Jurkat, Clone E6-1 (cell line): ENCODE measurements at regions not wholly inside any gene's neighbourhood (a gene's known extent, or its start where the extent isn't known, plus 50 kb on each side); places are given as distances from the start of the nearest gene placed in this dataset.

Source experiments
- DNase-seq: peaks from one replicate; pipeline ENCODE4 v3.0.0-alpha.2; 2011; ENCODE audit warnings: low read depth, low spot score
- H3K4me3 ChIP-seq: 2 replicates; pipeline ENCODE4 v1.5.1; 2011; ENCODE audit warnings: mild to moderate bottlenecking, low read length, control low read depth, moderate library complexity

GRCh38 chr15:95454403-95455262 is 875.9 kb upstream of the NR2F2 start:
- H3K4me3 ChIP-seq: no peak overlapping the region
- DNase-seq: no peak

GRCh38 chr15:95457520-95457919 is 873.0 kb upstream of the NR2F2 start:
- DNase-seq: no peak
- H3K4me3 ChIP-seq: no peak overlapping the region

GRCh38 chr15:95458721-95459120 is 871.8 kb upstream of the NR2F2 start:
- no peak overlapping the region for H3K4me3 ChIP-seq
- DNase-seq: no peak

- no peak for DNase-seq
Measured at GRCh38 chr15:95459273-95459672, 871.2 kb upstream of the NR2F2 start.

GRCh38 chr15:95464509-95464908 is 866.0 kb upstream of the NR2F2 start:
- no peak for DNase-seq

More at GRCh38 chr15:95459273-95459672, 871.2 kb upstream of the NR2F2 start:
- no peak overlapping the region for H3K4me3 ChIP-seq

GRCh38 chr15:95468820-95469219 is 861.7 kb upstream of the NR2F2 start:
- no peak overlapping the region for H3K4me3 ChIP-seq
- no peak for DNase-seq

More at GRCh38 chr15:95464509-95464908, 866.0 kb upstream of the NR2F2 start:
- H3K4me3 ChIP-seq: no peak overlapping the region

- H3K4me3 ChIP-seq: no peak overlapping the region
- no peak for DNase-seq
Measured at GRCh38 chr15:95469496-95470000, 861.0 kb upstream of the NR2F2 start.

- no peak overlapping the region for H3K4me3 ChIP-seq
- no peak for DNase-seq
Measured at GRCh38 chr15:95470529-95470928, 860.0 kb upstream of the NR2F2 start.

- H3K4me3 ChIP-seq: no peak overlapping the region
- no peak for DNase-seq
Measured at GRCh38 chr15:95470997-95471689, 859.4 kb upstream of the NR2F2 start.

- no peak for DNase-seq
- no peak overlapping the region for H3K4me3 ChIP-seq
Measured at GRCh38 chr15:95471690-95472086, 858.8 kb upstream of the NR2F2 start.

- DNase-seq: no peak
- H3K4me3 ChIP-seq: no peak overlapping the region
Measured at GRCh38 chr15:95475067-95475466, 855.4 kb upstream of the NR2F2 start.

- DNase-seq: no peak
- no peak overlapping the region for H3K4me3 ChIP-seq
Measured at GRCh38 chr15:95479308-95479707, 851.2 kb upstream of the NR2F2 start.

GRCh38 chr15:95485367-95485766 is 845.1 kb upstream of the NR2F2 start:
- no peak for DNase-seq
- no peak overlapping the region for H3K4me3 ChIP-seq

- H3K4me3 ChIP-seq: no peak overlapping the region
- DNase-seq: no peak
Measured at GRCh38 chr15:95486224-95486623, 844.3 kb upstream of the NR2F2 start.

- no peak for DNase-seq
- H3K4me3 ChIP-seq: no peak overlapping the region
Measured at GRCh38 chr15:95489103-95489502, 841.4 kb upstream of the NR2F2 start.

GRCh38 chr15:95492388-95493070 is 838.0 kb upstream of the NR2F2 start:
- no peak overlapping the region for H3K4me3 ChIP-seq
- DNase-seq: no peak

GRCh38 chr15:95494971-95495541 is 835.4 kb upstream of the NR2F2 start:
- DNase-seq: no peak
- H3K4me3 ChIP-seq: no peak overlapping the region

- DNase-seq: no peak
- no peak overlapping the region for H3K4me3 ChIP-seq
Measured at GRCh38 chr15:95497634-95498033, 832.9 kb upstream of the NR2F2 start.

- no peak overlapping the region for H3K4me3 ChIP-seq
- DNase-seq: no peak
Measured at GRCh38 chr15:95498961-95499360, 831.5 kb upstream of the NR2F2 start.
